ENCODE measurements at regions not wholly inside any gene's neighbourhood (a gene's known extent, or its start where the extent isn't known, plus 50 kb on each side); places are given as distances from the start of the nearest gene placed in this dataset.

GRCh38 chr9:31745886-31746285, 638.6 kb upstream of the ACO1 start:
- no peak for TF ChIP-seq CTCF (IDR thresholded peaks at IDR 0.05)
- no peak for TF ChIP-seq POLR2A (IDR thresholded peaks at IDR 0.05)
